ENCODE measurements at regions not wholly inside any gene's neighbourhood (a gene's known extent, or its start where the extent isn't known, plus 50 kb on each side); places are given as distances from the start of the nearest gene placed in this dataset.

DNA sequence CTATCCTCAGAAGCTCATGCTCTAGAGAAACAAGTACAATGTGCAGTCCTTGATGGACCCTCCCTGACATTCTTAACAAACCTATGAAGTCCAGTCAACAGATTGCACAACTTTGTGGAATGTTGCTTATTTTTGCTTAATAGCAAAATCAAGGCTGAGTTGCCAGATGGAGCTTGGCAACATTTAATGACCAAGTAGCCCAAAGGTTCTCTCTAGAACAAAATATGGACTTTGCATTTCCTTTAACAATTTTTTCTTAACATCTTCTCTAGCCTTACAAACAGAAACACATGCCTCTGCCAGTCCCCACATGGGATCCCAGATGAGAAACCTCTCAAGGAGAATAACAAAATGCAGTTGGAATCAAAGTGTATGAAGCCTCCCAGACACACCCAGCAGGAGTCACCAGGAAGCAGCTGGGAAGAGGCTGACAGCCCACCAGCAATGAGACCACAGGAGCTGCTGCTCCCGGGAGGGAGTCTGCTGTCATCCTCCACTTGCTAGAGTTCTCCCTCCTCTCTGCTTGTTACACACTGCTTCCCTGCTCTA lies 422.5 kb upstream of the CDIN1 start:
- TF ChIP-seq CTCF (conservative IDR thresholded peaks at IDR 0.05), result no peak
- TF ChIP-seq EZH2 (IDR thresholded peaks at IDR 0.05; ENCODE audit: low read depth), result no peak

All from PC-9 (cell line).